ENCODE measurements at regions not wholly inside any gene's neighbourhood (a gene's known extent, or its start where the extent isn't known, plus 50 kb on each side); places are given as distances from the start of the nearest gene placed in this dataset.

- no peak for DNase-seq
Observed at GRCh38 chr2:200013906-200014305, 58.5 kb downstream of the MAIP1 start.

GRCh38 chr2:200021449-200022114 lies 66.2 kb downstream of the MAIP1 start:
- DNase-seq: no peak

- no peak for DNase-seq
Observed at GRCh38 chr2:200022511-200022910, 67.1 kb downstream of the MAIP1 start.

GRCh38 chr2:200023570-200023969 lies 68.2 kb downstream of the MAIP1 start:
- no peak for DNase-seq

GRCh38 chr2:200025717-200026116 lies 70.3 kb downstream of the MAIP1 start:
- no peak for DNase-seq

GRCh38 chr2:200026332-200027230 lies 71.2 kb downstream of the MAIP1 start:
- no peak for DNase-seq

GRCh38 chr2:200028998-200029397 lies 73.6 kb downstream of the MAIP1 start:
- no peak for DNase-seq

GRCh38 chr2:200032895-200033294 lies 77.5 kb downstream of the MAIP1 start:
- DNase-seq: no peak

- no peak for DNase-seq
Observed at GRCh38 chr2:200033929-200034328, 78.5 kb downstream of the MAIP1 start.

- no peak for DNase-seq
Observed at GRCh38 chr2:200034816-200035215, 79.4 kb downstream of the MAIP1 start.

GRCh38 chr2:200039724-200040650 lies 84.6 kb downstream of the MAIP1 start:
- DNase-seq: no peak

GRCh38 chr2:200040831-200041230 lies 85.4 kb downstream of the MAIP1 start:
- DNase-seq: no peak

- no peak for DNase-seq
Observed at GRCh38 chr2:200041639-200042038, 86.3 kb downstream of the MAIP1 start.

- no peak for DNase-seq
Observed at GRCh38 chr2:200042102-200042735, 86.8 kb downstream of the MAIP1 start.

- no peak for DNase-seq
Observed at GRCh38 chr2:200042944-200043343, 87.6 kb downstream of the MAIP1 start.

- no peak for DNase-seq
Observed at GRCh38 chr2:200044453-200044852, 89.1 kb downstream of the MAIP1 start.

- no peak for DNase-seq
Observed at GRCh38 chr2:200048421-200048820, 93.0 kb downstream of the MAIP1 start.

GRCh38 chr2:200049086-200049485 lies 93.7 kb downstream of the MAIP1 start:
- DNase-seq: no peak

- DNase-seq: no peak
Observed at GRCh38 chr2:200050921-200051610, 95.7 kb downstream of the MAIP1 start.

- DNase-seq: no peak
Observed at GRCh38 chr2:200051611-200051945, 96.2 kb downstream of the MAIP1 start.

GRCh38 chr2:200052627-200053026 lies 97.2 kb downstream of the MAIP1 start:
- DNase-seq: no peak

Data from NCI-H774 (cell line).